HFFc6 (cell line): ENCODE measurements at regions not wholly inside any gene's neighbourhood (a gene's known extent, or its start where the extent isn't known, plus 50 kb on each side); places are given as distances from the start of the nearest gene placed in this dataset.

Source experiments
- DNase-seq: peaks from one replicate; pipeline ENCODE4 v3.0.0-alpha.2; 2018
- H3K27ac Mint-ChIP-seq: 2 replicates; pipeline ENCODE4 v1.8.0; 2020; ENCODE audit warnings: mild to moderate bottlenecking, mixed read lengths
- H3K27me3 Mint-ChIP-seq: 2 replicates; pipeline ENCODE4 v1.8.0; 2021; ENCODE audit warnings: mild to moderate bottlenecking, moderate library complexity, mixed read lengths; ENCODE audit not compliant: insufficient read depth
- H3K36me3 Mint-ChIP-seq: 2 replicates; pipeline ENCODE4 v1.8.0; 2021; ENCODE audit warnings: low read depth, mixed read lengths
- H3K4me1 Mint-ChIP-seq: 2 replicates; pipeline ENCODE4 v1.8.0; 2020; ENCODE audit warnings: low read depth, mixed read lengths
- H3K4me3 Mint-ChIP-seq: 2 replicates; pipeline ENCODE4 v1.8.0; 2020; ENCODE audit warnings: mild to moderate bottlenecking, moderate library complexity, mixed read lengths
- H3K9me3 Mint-ChIP-seq: 2 replicates; pipeline ENCODE4 v1.8.0; 2020; ENCODE audit warnings: mild to moderate bottlenecking, mixed read lengths
- CTCF ChIP-seq: fragments of 200-600 bp; sonication (generic); IDR thresholded peaks from 2 replicates; pipeline ENCODE4 v1.5.0; 2021; ENCODE audit warnings: antibody characterized with exemption, mild to moderate bottlenecking

GRCh38 chr7:111663771-111664170 is 101.5 kb upstream of the IMMP2L start:
- no peak for DNase-seq
- Mint-ChIP-seq H3K27me3 (peaks cover 9% of the 10 kb centered on the region; the same call in 1 of the 2 replicates), H3K27ac (no peak overlapping the region), H3K36me3 (no peaks in the 10 kb centered on the region), H3K4me1 (no peaks in the 10 kb centered on the region; the same call in 1 of the 2 replicates), H3K9me3 (no peaks in the 10 kb centered on the region), H3K4me3 (no peak overlapping the region)
- no peak for TF ChIP-seq CTCF

- no peak overlapping the region for H3K27ac Mint-ChIP-seq
- TF ChIP-seq CTCF, result no peak
- DNase-seq, result no peak
- no peaks in the 10 kb centered on the region; the same call in 1 of the 2 replicates for H3K4me1 Mint-ChIP-seq
- H3K4me3 Mint-ChIP-seq, result no peak overlapping the region
- no peaks in the 10 kb centered on the region for H3K36me3 Mint-ChIP-seq
- H3K9me3 Mint-ChIP-seq, result no peaks in the 10 kb centered on the region
- H3K27me3 Mint-ChIP-seq, result peaks cover 6% of the 10 kb centered on the region; the same call in 1 of the 2 replicates
Observed at GRCh38 chr7:111662386-111662785, 100.1 kb upstream of the IMMP2L start.

- H3K4me3 Mint-ChIP-seq, result no peak overlapping the region
Observed at GRCh38 chr7:111660478-111660877, 98.2 kb upstream of the IMMP2L start.

GRCh38 chr7:111658546-111658945 is 96.3 kb upstream of the IMMP2L start:
- peaks cover 4% of the 10 kb centered on the region; the same call in 1 of the 2 replicates for H3K27me3 Mint-ChIP-seq
- no peaks in the 10 kb centered on the region for H3K36me3 Mint-ChIP-seq
- TF ChIP-seq CTCF, result no peak
- no peak for DNase-seq
- no peaks in the 10 kb centered on the region for H3K9me3 Mint-ChIP-seq
- peaks cover 5% of the 10 kb centered on the region; the same call in 1 of the 2 replicates for H3K4me1 Mint-ChIP-seq
- no peak overlapping the region for H3K4me3 Mint-ChIP-seq
- no peak overlapping the region for H3K27ac Mint-ChIP-seq

More at GRCh38 chr7:111660478-111660877, 98.2 kb upstream of the IMMP2L start:
- no peak for TF ChIP-seq CTCF
- no peak for DNase-seq
- no peak overlapping the region for H3K27ac Mint-ChIP-seq
- H3K9me3 Mint-ChIP-seq, result no peaks in the 10 kb centered on the region
- no peaks in the 10 kb centered on the region for H3K36me3 Mint-ChIP-seq
- H3K27me3 Mint-ChIP-seq, result peaks cover 4% of the 10 kb centered on the region; the same call in 1 of the 2 replicates
- H3K4me1 Mint-ChIP-seq, result no peaks in the 10 kb centered on the region; the same call in 1 of the 2 replicates

- no peak overlapping the region for H3K27ac Mint-ChIP-seq
- H3K27me3 Mint-ChIP-seq, result peaks cover 4% of the 10 kb centered on the region; the same call in 1 of the 2 replicates
- H3K9me3 Mint-ChIP-seq, result no peaks in the 10 kb centered on the region; the same call in 1 of the 2 replicates
- H3K4me3 Mint-ChIP-seq, result no peak overlapping the region
- no peak for TF ChIP-seq CTCF
- peaks cover 5% of the 10 kb centered on the region; the same call in 1 of the 2 replicates for H3K4me1 Mint-ChIP-seq
- H3K36me3 Mint-ChIP-seq, result no peaks in the 10 kb centered on the region
- DNase-seq, result no peak
Observed at GRCh38 chr7:111657018-111657417, 94.7 kb upstream of the IMMP2L start.
